Kidney (tissue), 13 donors: ENCODE measurements at regions not wholly inside any gene's neighbourhood (a gene's known extent, or its start where the extent isn't known, plus 50 kb on each side); places are given as distances from the start of the nearest gene placed in this dataset.

Experiments
- DNase-seq, 5 donors: peaks; one replicate each; pipeline ENCODE4 v3.0.0-alpha.2; 2013 to 2020
- FAIRE-seq: peaks from 2 replicates; lab custom pipeline; 2012; peaks lifted over from hg19 to GRCh38; lab: Jason Lieb, UNC
- H3K27ac ChIP-seq, 2 donors: one replicate each; pipeline ENCODE4 v1.7.0; 2013; ENCODE audit warnings: low read depth in 2 of 2, low read length in 2 of 2, inconsistent platforms in 1 of 2
- H3K27me3 ChIP-seq: one replicate; pipeline ENCODE4 v1.7.1; 2013; ENCODE audit warnings: low read length, inconsistent platforms; ENCODE audit not compliant: control insufficient read depth, insufficient read depth
- H3K36me3 ChIP-seq, 3 donors: one replicate each; pipeline versions ENCODE4 v1.7.0 to v1.7.1; 2013; ENCODE audit warnings: low read length in 3 of 3, control low read depth in 1 of 3, inconsistent platforms in 1 of 3; ENCODE audit not compliant: insufficient read depth in 3 of 3, control insufficient read depth in 2 of 3
- H3K4me1 ChIP-seq, 3 donors: one replicate each; pipeline versions ENCODE4 v1.7.0 to v1.7.1; 2013; ENCODE audit warnings: low read length in 3 of 3, inconsistent platforms in 1 of 3, low read depth in 1 of 3; ENCODE audit not compliant: control insufficient read depth in 2 of 3, insufficient read depth in 2 of 3
- H3K4me3 ChIP-seq, 3 donors: one replicate each; pipeline versions ENCODE4 v1.7.0 to v1.8.1; 2013; ENCODE audit warnings: low read length in 3 of 3, control low read depth in 1 of 3, inconsistent platforms in 1 of 3
- H3K9ac ChIP-seq, 3 donors: one replicate each; pipeline versions ENCODE4 v1.7.0 to v1.7.1; 2013; ENCODE audit warnings: low read length in 3 of 3, control low read depth in 1 of 3, inconsistent platforms in 1 of 3
- H3K9me3 ChIP-seq, 3 donors: one replicate each; pipeline versions ENCODE4 v1.7.0 to v1.7.1; 2013; ENCODE audit warnings: low read length in 3 of 3, control low read depth in 1 of 3, inconsistent platforms in 1 of 3; ENCODE audit not compliant: control insufficient read depth in 2 of 3, insufficient read depth in 1 of 3
- CTCF ChIP-seq: IDR thresholded peaks from 3 replicates; pipeline ENCODE4 v1.5.1; 2012; ENCODE audit warnings: mild to moderate bottlenecking, moderate library complexity, borderline replicate concordance; ENCODE audit not compliant: insufficient read depth; ENCODE audit errors: extremely low read depth
- intact Hi-C: fragments of 100-400 bp; cut with DNase I; formaldehyde crosslinking; loops from one replicate; pipeline ENCODE4 v1.11.1; 2022
- donor health status: control.
- donor health status: control.
- donor health status: control.
- donor health status: control.
- donor health status: control.
- donor health status: DM: yes; HTN: yes; CAD: no.
- donor health status: Normal renal cell carcinoma (clear cell type).

GRCh38 chr3:40763807-40764206 lies 239.0 kb downstream of the ZNF621 start:
- Histone ChIP-seq H3K9ac (no peak overlapping the region), H3K27me3 (no peaks in the 10 kb centered on the region), H3K36me3 (no peaks in the 10 kb centered on the region), H3K4me3 (no peak overlapping the region), H3K9me3 (peaks cover 0 to 6% (median 0%) of the 10 kb centered on the region in 3 donors), H3K4me1 (no peaks in the 10 kb centered on the region), H3K27ac (no peak overlapping the region)
- DNase-seq = no peak
- FAIRE-seq = no peak
- intact Hi-C loops = no loop called here
- TF ChIP-seq CTCF = no peak

- peaks cover 0 to 6% (median 0%) of the 10 kb centered on the region in 3 donors for H3K9me3 ChIP-seq
- no peak overlapping the region for H3K27ac ChIP-seq
- H3K9ac ChIP-seq = no peak overlapping the region
- FAIRE-seq (no peak), DNase-seq (no peak)
- intact Hi-C loops = no loop called here
- H3K27me3 ChIP-seq = no peaks in the 10 kb centered on the region
- H3K4me1 ChIP-seq = no peaks in the 10 kb centered on the region
- no peak overlapping the region for H3K4me3 ChIP-seq
- no peak for TF ChIP-seq CTCF
- H3K36me3 ChIP-seq = no peaks in the 10 kb centered on the region
Measured at GRCh38 chr3:40764747-40765146, 240.0 kb downstream of the ZNF621 start.

- no peak for TF ChIP-seq CTCF
- Histone ChIP-seq H3K27ac (no peak overlapping the region), H3K4me1 (no peaks in the 10 kb centered on the region), H3K36me3 (no peaks in the 10 kb centered on the region), H3K4me3 (no peak overlapping the region), H3K27me3 (no peaks in the 10 kb centered on the region), H3K9ac (no peak overlapping the region), H3K9me3 (peaks cover 0 to 6% (median 0%) of the 10 kb centered on the region in 3 donors)
- DNase-seq (no peak), FAIRE-seq (no peak)
- intact Hi-C loops = no loop called here
Measured at GRCh38 chr3:40765884-40766283, 241.1 kb downstream of the ZNF621 start.

GRCh38 chr3:40766396-40766795 lies 241.6 kb downstream of the ZNF621 start:
- no peak overlapping the region for H3K27ac ChIP-seq
- DNase-seq = no peak
- intact Hi-C loops = no loop called here

More at GRCh38 chr3:40766396-40766795, 241.6 kb downstream of the ZNF621 start:
- Histone ChIP-seq H3K27me3 (no peaks in the 10 kb centered on the region), H3K9me3 (peaks cover 0 to 6% (median 0%) of the 10 kb centered on the region in 3 donors), H3K9ac (no peak overlapping the region), H3K4me1 (no peaks in the 10 kb centered on the region), H3K4me3 (no peak overlapping the region), H3K36me3 (no peaks in the 10 kb centered on the region)
- TF ChIP-seq CTCF = no peak
- FAIRE-seq = no peak
